ENCODE measurements at regions not wholly inside any gene's neighbourhood (a gene's known extent, or its start where the extent isn't known, plus 50 kb on each side); places are given as distances from the start of the nearest gene placed in this dataset.
"Not testable (repeated sequence)": the region's sequence is repeated elsewhere in the genome, so short reads cannot be mapped to it uniquely, and the experiment has no call there.

GRCh38 chr16:16960785-16961184, 510.0 kb downstream of the XYLT1 start:
- DNase-seq = no peak

GRCh38 chr16:16966439-16966838, 504.3 kb downstream of the XYLT1 start:
- no peak for DNase-seq

DNA sequence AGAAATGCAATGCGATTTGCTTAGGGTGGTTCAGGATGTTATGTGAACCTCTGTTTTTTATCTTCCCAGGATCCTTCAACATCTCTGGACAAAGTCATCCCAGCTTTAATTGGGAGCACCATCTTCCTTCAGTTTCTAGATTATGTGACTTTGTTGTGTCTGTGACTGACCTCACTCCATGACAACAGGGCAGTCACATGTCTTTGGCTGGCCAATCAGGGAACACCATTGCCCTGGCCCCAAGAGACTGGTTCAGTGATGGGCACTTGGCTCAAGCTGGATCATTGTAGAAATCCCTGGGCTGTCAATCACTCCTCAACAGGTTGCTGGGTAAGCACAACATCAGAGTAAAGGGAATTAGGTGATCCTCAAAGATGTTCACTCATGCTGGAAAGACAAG, 499.7 kb downstream of the XYLT1 start:
- DNase-seq = no peak

- DNase-seq = no peak
These were observed 497.9 kb downstream of the XYLT1 start for GRCh38 chr16:16972831-16973230.

- no peak for DNase-seq
These were observed 496.8 kb downstream of the XYLT1 start for GRCh38 chr16:16973707-16974591.

GRCh38 chr16:16982614-16983013, 488.1 kb downstream of the XYLT1 start:
- peak; percentile 27 for DNase-seq

DNA sequence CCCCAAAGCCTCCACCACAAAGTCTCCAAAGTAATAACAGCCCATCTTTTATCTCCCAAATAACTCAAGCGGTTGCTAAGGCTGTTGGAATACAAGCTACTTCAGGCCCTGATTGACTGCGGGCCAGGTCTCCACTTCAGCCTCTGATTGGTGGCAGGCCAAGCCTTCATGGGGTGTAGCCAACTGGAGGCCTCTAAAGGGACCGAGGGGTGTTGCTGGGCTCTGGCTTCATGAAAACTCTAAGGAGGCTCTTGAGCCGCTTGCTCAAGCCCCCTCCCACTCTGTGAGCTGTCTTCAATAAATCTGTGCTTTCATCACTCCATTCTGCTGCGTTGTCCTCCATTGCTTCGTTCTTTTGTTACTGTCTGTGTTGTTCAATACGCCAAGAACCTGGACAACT, 487.2 kb downstream of the XYLT1 start:
- no peak for DNase-seq

GRCh38 chr16:16984091-16984490, 486.7 kb downstream of the XYLT1 start:
- DNase-seq = not testable (repeated sequence)

- DNase-seq = no peak
These were observed 485.1 kb downstream of the XYLT1 start for GRCh38 chr16:16985707-16986106.

DNA sequence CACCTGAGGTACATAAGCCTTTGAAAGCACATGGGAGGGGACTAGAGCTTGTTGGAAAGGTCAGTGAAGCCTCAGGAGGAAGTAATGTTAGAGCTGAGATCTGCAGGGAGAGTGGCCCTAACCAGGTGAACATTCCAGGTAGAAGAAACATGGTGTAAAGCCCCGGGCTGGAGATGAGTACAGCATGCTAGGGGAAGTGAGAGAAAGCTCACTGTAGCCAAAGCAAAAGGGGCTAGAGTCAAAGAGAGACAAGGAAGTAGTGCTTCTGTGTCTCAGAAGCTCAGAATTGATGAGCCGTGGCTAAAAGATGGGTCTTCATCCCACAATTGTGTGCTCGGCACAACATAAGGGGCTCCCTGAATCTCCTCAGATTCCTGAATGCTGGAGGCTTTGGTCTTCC, 481.8 kb downstream of the XYLT1 start:
- no peak for DNase-seq

DNA sequence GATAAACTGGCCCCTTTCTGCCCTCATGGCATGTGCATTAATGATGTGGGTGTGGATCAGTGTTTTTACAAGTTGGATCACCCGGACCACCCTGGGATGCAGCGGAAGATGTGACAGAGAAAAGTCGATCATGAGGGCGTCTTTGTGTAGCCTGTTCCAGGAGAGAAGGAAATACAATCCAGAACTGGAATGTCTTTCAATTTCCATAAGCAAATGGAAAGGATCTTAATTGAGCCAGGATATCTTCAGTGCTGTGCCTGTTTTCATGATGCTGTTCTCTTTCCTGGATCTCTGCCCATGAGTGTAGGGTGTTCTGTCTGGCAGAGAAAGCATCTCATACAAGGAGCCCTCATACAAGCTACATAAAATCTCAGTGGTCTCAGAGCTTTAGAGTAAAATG, 481.4 kb downstream of the XYLT1 start:
- DNase-seq = no peak

DNA sequence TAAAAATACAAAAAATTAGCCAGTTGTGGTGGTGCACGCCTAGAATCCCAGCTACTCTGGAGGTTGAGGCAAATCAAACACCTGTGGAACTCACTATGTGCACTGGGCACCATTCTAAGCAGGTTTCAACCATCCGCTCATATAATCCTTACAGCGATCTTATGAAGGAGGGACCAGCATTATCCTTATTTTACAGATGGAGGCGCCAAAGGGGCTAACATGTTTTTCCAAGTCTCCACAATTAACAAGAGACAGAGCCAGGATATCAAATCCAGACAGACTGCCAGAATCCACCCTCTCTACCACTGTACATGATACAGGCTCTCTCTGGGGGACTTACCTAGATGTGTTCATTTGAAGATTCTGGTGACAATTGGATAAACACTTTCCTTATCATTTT, 479.0 kb downstream of the XYLT1 start:
- DNase-seq = no peak

- no peak for DNase-seq
These were observed 477.6 kb downstream of the XYLT1 start for GRCh38 chr16:16992975-16993765.

- no peak for DNase-seq
These were observed 475.9 kb downstream of the XYLT1 start for GRCh38 chr16:16994831-16995230.

GRCh38 chr16:16996827-16997226, 473.9 kb downstream of the XYLT1 start:
- no peak for DNase-seq

- DNase-seq = no peak
These were observed 473.4 kb downstream of the XYLT1 start for GRCh38 chr16:16997349-16997748.

DNA sequence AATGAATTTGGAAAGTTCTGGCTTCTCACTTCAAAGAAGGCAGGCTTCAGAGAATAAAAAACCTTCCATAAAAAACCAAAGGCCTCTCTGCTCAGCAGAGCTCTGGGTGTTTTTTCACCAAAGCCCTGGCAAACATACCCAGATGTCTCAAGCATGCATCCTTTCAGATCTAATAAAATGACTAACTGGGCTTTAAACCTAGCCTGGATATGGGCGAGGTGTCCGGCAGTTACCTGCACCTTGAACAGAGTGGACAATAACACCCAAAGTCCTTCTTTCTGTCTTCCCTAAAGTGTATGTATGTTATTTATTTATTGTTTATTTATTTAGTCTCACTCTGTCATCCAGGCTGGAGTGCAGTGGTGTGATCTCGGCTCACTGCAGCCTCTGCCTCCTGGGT, 469.3 kb downstream of the XYLT1 start:
- DNase-seq = no peak

DNA sequence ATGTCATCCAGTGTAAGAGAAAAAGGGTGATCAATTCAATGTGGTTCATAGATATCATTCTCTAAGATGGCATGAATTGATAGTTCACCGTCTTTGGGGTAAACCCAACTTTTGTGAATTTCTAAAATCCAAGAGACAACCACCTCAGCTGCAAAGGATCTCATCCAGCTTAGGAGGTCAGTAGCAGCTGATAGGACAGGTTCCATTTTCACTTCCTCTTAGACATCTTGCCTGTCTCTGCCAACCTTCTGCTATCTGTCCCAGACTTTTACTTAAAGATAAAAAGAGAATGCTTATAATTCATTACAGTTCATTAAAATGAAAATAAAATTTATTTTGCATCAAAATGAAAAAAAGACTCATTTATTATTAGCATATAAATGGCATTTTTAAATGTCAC, 468.2 kb downstream of the XYLT1 start:
- DNase-seq = no peak

DNA sequence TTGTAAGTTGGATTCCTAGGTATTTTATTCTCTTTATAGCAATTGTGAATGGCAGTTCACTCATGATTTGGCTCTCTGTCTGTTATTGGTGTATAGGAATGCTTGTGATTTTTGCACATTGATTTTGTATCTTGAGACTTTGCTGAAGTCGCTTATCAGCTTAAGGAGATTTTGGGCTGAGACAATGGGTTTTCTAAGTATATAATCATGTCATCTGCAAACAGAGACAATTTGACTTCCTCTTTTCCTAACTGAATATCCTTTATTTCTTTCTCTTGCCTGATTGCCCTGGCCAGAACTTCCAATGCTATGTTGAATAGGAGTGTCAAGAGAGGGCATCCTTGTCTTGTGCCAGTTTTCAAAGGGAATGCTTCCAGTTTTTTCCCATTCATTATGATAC, 464.8 kb downstream of the XYLT1 start:
- DNase-seq = not testable (repeated sequence)

DNA sequence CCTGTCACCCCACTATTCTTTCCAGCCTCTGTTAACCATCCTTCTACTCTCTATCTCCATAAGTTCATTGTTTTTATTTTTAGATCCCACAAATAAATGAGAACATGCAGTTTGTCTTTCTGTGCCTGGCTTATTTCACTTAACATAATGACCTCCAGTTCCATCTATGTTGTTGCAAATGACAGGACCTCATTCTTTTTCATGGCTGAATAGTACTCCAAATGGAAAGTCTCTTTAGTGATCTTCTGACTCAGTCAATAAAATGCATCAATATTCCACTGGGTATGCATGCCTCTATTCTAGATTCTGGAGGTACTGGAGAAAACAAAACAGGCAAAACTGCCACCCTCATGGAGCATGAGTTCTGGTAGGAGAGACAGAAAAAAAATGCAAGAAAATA, 459.0 kb downstream of the XYLT1 start:
- no peak for DNase-seq

GRCh38 chr16:17013038-17013437, 457.7 kb downstream of the XYLT1 start:
- no peak for DNase-seq

- no peak for DNase-seq
These were observed 456.2 kb downstream of the XYLT1 start for GRCh38 chr16:17014484-17015121.

- no peak for DNase-seq
These were observed 455.1 kb downstream of the XYLT1 start for GRCh38 chr16:17015702-17016101.

DNA sequence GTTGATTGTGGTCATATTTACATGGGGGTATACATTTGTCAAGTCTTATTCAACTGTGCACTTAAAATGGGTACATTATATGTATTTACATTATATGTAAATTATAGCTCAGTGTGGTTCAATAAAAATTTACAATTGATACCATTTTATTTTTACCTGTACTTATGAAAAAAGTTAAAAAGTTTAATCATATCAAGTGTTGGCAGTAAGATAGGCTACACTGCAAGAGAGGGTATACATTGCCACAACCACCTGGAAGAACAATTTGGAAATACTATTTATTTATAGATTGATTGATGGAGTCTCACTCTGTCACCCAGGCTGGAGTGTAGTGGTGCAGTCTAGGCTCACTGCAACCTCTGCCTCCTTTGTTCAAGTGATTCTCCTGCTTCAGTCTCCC, 453.3 kb downstream of the XYLT1 start:
- no peak for DNase-seq

Data from NCI-H1105 (cell line).